ENCODE measurements at regions not wholly inside any gene's neighbourhood (a gene's known extent, or its start where the extent isn't known, plus 50 kb on each side); places are given as distances from the start of the nearest gene placed in this dataset.

GRCh38 chr17:62876673-62877405 is 68.7 kb upstream of the MARCHF10 start:
- no peaks in the 10 kb centered on the region for H3K36me3 ChIP-seq (replicated peaks in 1 of 2; ENCODE audit: control extremely low read depth in 1 of 2, control insufficient read depth in 1 of 2, extremely low read depth in 1 of 2, insufficient read depth in 2 of 2, low read length in 1 of 2)
- peaks cover 40% of the 10 kb centered on the region for H3K27me3 Mint-ChIP-seq
- TF ChIP-seq CTCF (IDR thresholded peaks at IDR 0.05) (no peak), EZH2 (IDR thresholded peaks at IDR 0.05; ENCODE audit: borderline replicate concordance, insufficient read depth, low read depth, low read length, poor library complexity, severe bottlenecking) (no peak)
- intact Hi-C loops (cut with micrococcal nuclease), result no loop called here
- CTCF ChIA-PET, result interaction anchor here (1.1 kb wide), 1 partner anchor 14 kb away, joined by 3 read pairs; no protein-coding TSS in a partner anchor
- H3K27ac ChIP-seq (ENCODE audit: low read length in 2 of 2), result no peak overlapping the region
- no peak overlapping the region for H3K4me2 ChIP-seq (replicated peaks; ENCODE audit: low read depth, low read length, poor library complexity, severe bottlenecking)
- DNase-seq (no peak), ATAC-seq (ENCODE audit: low read depth) (no peak)
- no peak overlapping the region for H2AFZ ChIP-seq (ENCODE audit: insufficient read depth, low read depth, low read length, poor library complexity, severe bottlenecking)
- H3K4me1 Mint-ChIP-seq, result no peaks in the 10 kb centered on the region
- peaks cover 0 to 1% (median 0%) of the 10 kb centered on the region in 3 donors for H3K9me3 ChIP-seq (ENCODE audit: control extremely low read depth in 1 of 3, control insufficient read depth in 2 of 3, insufficient read depth in 1 of 3, low read length in 2 of 3)
- H3K9me3 Mint-ChIP-seq (ENCODE audit: insufficient read depth), result no peaks in the 10 kb centered on the region
- no peak overlapping the region for H3K4me3 ChIP-seq (ENCODE audit: control extremely low read depth in 1 of 5, extremely low read depth in 1 of 5, insufficient read depth in 1 of 5, low read depth in 2 of 5, low read length in 4 of 5)
- no CpG with 5 or more reads among the region's 2 CpGs for WGBS (ENCODE audit: insufficient coverage)
- POLR2A ChIA-PET, result no interaction called here
- no peak overlapping the region for H3K9ac ChIP-seq (ENCODE audit: low read length)
- H3K27me3 ChIP-seq (replicated peaks in 1 of 4; ENCODE audit: control extremely low read depth in 1 of 4, control insufficient read depth in 3 of 4, insufficient read depth in 4 of 4, low read length in 3 of 4), result peaks cover 0 to 5% (median 3%) of the 10 kb centered on the region in 4 experiments
- no peaks in the 10 kb centered on the region for H3K4me1 ChIP-seq (ENCODE audit: control insufficient read depth in 2 of 2, insufficient read depth in 2 of 2, low read length in 2 of 2)
- H3K79me2 ChIP-seq (ENCODE audit: control insufficient read depth, insufficient read depth, low read length), result no peaks in the 10 kb centered on the region
- H4K20me1 ChIP-seq (ENCODE audit: control insufficient read depth, insufficient read depth, low read length, poor library complexity, severe bottlenecking), result no peaks in the 10 kb centered on the region
- H3K27ac Mint-ChIP-seq, result no peak overlapping the region
- no peak overlapping the region for H3K4me3 Mint-ChIP-seq

- H3K36me3 ChIP-seq (replicated peaks in 1 of 2; ENCODE audit: control extremely low read depth in 1 of 2, control insufficient read depth in 1 of 2, extremely low read depth in 1 of 2, insufficient read depth in 2 of 2, low read length in 1 of 2), result no peaks in the 10 kb centered on the region
- H3K4me1 ChIP-seq (ENCODE audit: control insufficient read depth in 2 of 2, insufficient read depth in 2 of 2, low read length in 2 of 2), result no peaks in the 10 kb centered on the region
- Mint-ChIP-seq H3K4me1 (no peaks in the 10 kb centered on the region), H3K27ac (no peak overlapping the region), H3K27me3 (peaks cover 35% of the 10 kb centered on the region), H3K9me3 (ENCODE audit: insufficient read depth) (no peaks in the 10 kb centered on the region), H3K4me3 (no peak overlapping the region)
- H4K20me1 ChIP-seq (ENCODE audit: control insufficient read depth, insufficient read depth, low read length, poor library complexity, severe bottlenecking), result no peaks in the 10 kb centered on the region
- H3K4me2 ChIP-seq (replicated peaks; ENCODE audit: low read depth, low read length, poor library complexity, severe bottlenecking), result no peak overlapping the region
- no peak overlapping the region for H3K4me3 ChIP-seq (ENCODE audit: control extremely low read depth in 1 of 5, extremely low read depth in 1 of 5, insufficient read depth in 1 of 5, low read depth in 2 of 5, low read length in 4 of 5)
- intact Hi-C loops (cut with micrococcal nuclease), result no loop called here
- DNase-seq, result no peak
- no peak overlapping the region for H3K27ac ChIP-seq (ENCODE audit: low read length in 2 of 2)
- ChIA-PET POLR2A (no interaction called here), CTCF (interaction anchor here (1.1 kb wide), 1 partner anchor 15 kb away, joined by 3 read pairs; no protein-coding TSS in a partner anchor)
- ATAC-seq (ENCODE audit: low read depth), result no peak
- H3K27me3 ChIP-seq (replicated peaks in 1 of 4; ENCODE audit: control extremely low read depth in 1 of 4, control insufficient read depth in 3 of 4, insufficient read depth in 4 of 4, low read length in 3 of 4), result peaks cover 0 to 5% (median 3%) of the 10 kb centered on the region in 4 experiments
- H3K9ac ChIP-seq (ENCODE audit: low read length), result no peak overlapping the region
- H3K79me2 ChIP-seq (ENCODE audit: control insufficient read depth, insufficient read depth, low read length), result no peaks in the 10 kb centered on the region
- WGBS (ENCODE audit: insufficient coverage), result 95% methylated on average over 2 of the region's 2 CpGs
- TF ChIP-seq EZH2 (IDR thresholded peaks at IDR 0.05; ENCODE audit: borderline replicate concordance, insufficient read depth, low read depth, low read length, poor library complexity, severe bottlenecking), result no peak
- no peak for TF ChIP-seq CTCF (IDR thresholded peaks at IDR 0.05)
- peaks cover 0 to 1% (median 0%) of the 10 kb centered on the region in 3 donors for H3K9me3 ChIP-seq (ENCODE audit: control extremely low read depth in 1 of 3, control insufficient read depth in 2 of 3, insufficient read depth in 1 of 3, low read length in 2 of 3)
- no peak overlapping the region for H2AFZ ChIP-seq (ENCODE audit: insufficient read depth, low read depth, low read length, poor library complexity, severe bottlenecking)
These were observed 67.9 kb upstream of the MARCHF10 start for GRCh38 chr17:62876063-62876462.
